IPS DF 19.7 (cell line): ENCODE measurements at regions not wholly inside any gene's neighbourhood (a gene's known extent, or its start where the extent isn't known, plus 50 kb on each side); places are given as distances from the start of the nearest gene placed in this dataset.

Experiments used
- DNase-seq: peaks from one replicate; pipeline ENCODE4 v3.0.0-alpha.2; 2013; ENCODE audit warnings: low read depth, low spot score

DNA sequence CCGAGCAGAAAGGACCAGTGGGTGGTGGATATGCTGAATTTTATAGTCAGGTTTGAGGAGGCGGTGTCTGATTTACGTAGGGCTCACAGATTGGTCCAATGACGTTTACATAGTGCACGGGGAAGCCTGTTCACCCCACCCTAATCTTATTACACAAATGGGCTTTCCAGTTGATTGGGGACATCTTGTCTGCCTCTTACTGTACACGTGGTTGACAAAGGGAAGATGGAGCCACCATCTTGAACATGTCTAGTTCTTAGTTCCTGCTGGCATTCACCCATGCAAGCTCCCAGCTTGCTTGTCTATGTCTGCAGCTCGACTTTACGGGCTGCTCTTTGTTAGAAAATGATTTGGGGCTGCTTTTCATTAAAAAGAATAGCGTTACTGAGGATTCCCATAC, 332.0 kb upstream of the SLCO3A1 start:
- DNase-seq: no peak

DNA sequence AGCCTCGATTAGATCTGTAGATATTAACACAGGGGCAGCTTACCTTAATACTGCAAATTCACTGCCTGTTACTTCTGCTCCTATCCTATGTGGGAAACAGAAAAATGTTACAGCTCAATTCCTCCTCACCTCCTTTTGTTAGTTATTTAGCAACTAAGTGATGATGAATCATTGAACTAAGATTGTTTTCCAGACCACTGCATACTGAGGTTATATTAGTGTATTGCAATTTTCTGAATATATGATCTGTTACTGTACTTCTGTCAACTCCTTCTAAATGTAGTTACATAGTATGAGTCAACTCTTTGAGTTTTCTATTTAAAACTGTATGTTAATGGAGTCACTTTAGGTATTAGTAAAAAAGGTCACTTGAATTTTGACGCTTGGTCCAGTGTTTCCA, 331.5 kb upstream of the SLCO3A1 start:
- no peak for DNase-seq

DNA sequence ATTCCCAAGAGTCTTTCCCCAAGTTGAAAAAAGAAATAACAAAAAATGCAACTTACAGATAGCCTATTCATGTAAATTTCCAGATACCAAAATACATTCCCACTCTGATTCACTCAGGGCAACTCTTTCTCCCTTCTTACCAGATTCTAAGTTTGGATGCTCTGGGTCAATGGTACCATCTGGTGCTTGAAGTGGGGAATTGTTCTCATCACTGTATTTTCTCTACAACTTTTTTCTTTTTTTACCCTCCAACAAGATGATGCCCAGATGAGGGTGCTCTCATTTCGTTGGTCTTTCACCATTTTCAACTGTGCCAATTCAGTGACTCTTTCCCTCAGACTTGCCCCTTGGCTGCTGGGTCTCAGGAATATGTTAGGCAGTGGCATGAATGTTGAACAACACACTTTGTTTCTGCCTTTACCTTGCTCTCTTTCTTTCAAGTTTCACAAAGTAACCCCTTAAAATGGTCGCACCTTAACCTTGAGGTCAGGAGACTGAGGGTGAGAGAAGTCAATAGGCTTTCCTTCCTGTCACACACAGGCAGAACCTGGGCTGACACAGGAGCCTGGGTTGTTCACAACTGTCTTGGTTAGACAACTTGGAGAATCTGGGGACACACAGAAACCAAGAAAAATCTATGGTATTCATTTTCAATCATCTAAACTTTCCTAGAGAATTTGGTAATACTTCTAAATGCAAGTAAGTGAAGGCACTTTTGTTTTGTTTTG, 330.7 kb upstream of the SLCO3A1 start:
- no peak for DNase-seq

DNA sequence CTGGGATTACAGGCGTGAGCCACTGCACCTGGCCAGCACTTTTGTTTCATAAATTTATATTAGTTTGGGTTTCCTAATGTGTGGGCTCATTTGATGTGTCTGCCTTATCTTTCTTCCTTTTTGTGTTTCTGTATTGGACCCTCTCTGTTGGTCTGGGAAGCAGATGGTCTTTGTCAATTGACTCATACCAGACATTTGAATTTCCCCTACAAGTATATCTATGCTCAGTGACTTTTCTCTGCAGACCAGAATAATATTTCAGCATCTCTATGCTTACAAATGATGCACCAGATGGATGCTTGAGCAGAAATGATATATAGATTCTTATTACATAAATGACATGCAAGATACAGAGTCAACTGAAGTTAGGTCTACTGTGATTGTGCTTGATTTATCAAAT, 329.9 kb upstream of the SLCO3A1 start:
- DNase-seq: no peak

DNA sequence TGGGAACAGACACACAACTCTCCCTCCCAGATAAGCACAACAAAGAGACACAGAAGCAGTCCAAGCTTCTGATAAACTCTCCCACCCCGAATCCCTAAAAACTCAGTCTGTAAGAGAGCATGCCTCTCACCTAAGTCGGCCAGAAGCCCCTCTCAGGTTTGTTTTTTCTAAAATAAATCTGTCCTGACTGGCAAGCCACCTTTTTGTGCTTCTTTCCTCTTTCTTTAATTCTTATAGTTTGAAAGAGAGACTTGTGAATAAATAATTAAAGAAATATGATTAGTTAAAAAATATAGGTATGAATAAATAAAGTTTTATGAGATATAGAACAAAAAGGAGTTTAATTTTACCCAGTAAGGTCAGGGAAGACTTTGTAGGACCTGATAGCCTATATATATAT, 329.0 kb upstream of the SLCO3A1 start:
- DNase-seq: no peak

DNA sequence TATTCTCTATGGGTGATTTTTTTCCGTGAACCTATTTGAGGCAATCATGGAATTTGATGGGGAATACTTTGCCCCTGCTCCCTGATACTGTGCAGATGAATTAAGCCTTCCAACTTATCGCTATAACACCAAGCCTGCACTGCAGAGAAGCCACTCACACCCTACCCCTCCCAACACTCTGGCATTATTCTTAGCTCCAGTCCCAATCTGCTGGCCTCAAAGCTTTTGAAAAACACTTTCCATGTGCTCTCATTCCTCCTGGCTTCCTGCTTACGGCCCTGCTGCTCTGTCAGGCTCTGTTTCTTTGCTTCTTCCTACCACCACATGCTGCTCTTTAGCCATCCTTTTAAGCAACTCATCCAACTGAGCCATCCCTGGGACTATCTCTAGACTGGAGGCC, 327.8 kb upstream of the SLCO3A1 start:
- DNase-seq: no peak

GRCh38 chr15:91526424-91526823, 327.1 kb upstream of the SLCO3A1 start:
- no peak for DNase-seq

- DNase-seq: no peak
Observed at GRCh38 chr15:91528801-91529200, 324.7 kb upstream of the SLCO3A1 start.

GRCh38 chr15:91529534-91529933, 324.0 kb upstream of the SLCO3A1 start:
- DNase-seq: no peak

DNA sequence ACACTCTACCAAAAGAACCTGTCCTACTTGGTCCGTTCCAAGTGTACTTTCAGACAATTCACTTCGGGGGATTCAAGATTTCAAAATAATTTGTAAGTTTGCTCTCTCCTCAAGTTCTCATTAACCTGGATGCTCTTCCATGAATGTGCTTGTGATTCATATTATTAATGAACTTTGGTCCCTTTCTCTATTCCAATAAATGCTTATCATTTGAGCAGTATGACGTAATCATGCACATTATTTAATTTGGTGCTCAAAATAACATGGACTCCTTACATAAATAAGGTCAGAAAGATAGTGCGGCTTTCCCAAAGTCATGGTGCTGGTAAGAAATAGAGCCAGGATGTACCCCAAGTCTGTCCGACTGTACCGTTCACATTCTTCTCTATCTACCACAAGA, 323.2 kb upstream of the SLCO3A1 start:
- DNase-seq: no peak

DNA sequence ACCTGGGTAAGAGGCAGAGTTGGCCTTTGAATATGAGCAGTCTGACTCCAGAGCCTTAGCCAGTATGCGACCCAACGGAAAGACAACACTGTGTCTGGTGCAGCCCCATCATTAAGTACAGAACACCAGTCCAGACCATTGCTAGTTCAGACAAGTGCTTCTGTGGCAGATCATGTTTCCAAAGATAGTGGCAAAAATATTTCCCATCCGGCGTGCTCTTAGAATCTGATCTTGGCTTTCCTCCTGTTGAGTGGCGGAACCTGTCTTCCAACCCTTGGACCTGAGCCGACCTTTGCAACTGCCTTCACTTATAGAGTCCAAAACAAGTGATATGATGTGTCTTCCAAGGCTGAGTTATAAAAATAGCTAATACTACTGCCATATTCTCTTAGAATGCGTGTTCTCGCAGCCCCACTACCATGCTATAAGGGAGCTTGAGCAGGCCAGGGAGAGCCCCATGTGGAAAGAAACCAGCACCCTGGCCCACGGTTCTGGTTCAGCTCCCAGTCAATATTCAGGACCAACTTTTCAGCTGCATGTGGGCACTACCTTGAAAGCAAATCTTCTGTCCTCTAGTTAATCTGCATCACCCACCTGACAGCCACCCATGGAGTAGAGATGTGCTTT, 322.4 kb upstream of the SLCO3A1 start:
- no peak for DNase-seq

DNA sequence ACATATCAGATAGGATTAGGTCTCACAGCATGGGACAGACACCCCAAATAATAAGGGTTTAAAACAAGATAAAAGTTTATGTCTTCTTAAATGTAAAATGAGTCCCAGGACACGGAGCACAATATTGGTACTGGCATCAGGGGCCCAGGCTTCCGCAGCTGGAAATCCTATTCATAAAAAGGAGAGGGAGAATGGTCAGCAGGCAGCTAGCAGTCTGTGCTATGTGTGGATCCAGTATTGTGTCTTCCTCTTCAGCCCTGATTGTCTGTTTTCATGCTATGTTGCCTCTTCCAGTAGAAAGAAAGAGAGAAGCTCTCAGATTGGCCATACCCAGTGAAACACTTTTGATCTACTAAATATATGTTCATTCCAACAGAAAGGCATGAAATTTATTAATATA, 319.3 kb upstream of the SLCO3A1 start:
- DNase-seq: no peak

DNA sequence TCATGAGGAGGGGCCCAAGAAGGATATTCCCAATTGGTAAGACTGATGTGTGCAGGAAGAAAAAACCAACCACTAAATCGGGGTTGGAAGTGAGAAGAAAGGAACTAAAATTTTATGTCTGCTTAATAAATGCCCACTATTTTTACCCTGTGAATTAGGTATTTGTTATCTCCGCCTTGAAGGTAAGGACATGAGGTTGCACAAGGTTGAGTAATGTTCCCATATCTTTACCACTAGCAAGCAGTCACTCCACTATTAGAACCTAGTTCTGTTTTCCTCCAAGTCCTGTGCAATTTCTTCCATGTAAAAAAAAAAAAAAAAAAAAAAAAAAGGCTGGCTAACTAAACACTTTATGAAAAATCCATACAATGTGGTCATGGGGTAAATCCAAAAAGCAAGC, 318.5 kb upstream of the SLCO3A1 start:
- no peak for DNase-seq

GRCh38 chr15:91535856-91536500, 317.5 kb upstream of the SLCO3A1 start:
- no peak for DNase-seq

DNA sequence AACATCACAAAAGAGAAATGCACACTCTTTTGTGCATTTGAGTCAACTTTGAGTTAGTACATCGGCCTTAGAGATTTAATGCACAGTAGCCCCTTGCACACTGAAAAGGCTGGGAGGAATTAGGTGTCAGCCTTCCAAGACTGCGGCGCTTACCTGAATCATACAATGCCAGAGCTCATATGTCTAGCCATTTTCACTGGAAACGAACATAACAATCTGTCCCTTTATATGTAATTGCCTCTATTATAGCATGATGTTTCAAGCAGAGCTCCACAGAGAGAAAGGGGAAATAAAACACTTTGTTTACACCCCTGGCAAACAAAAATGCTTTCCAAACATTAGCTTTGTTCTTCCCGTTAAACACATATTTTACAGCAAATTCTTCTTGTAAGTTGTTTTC, 315.7 kb upstream of the SLCO3A1 start:
- DNase-seq: no peak

DNA sequence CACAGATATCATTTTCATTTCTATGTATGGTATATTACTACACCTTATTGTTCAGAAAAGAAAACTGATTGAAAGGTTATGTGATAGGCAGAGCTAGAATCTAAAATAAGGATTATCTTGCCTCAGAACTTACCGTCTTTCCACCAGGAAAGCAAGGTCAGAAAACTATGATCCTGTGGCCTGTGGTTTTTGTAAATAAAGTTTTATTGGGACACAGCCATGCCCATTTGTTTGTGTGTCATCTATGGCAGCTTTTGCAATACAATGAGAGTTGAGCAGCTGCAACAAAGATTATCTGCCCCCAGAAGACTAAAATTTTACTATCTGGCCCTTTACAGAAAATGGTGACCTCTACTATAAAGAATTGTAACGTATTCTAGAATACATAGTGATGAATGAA, 314.7 kb upstream of the SLCO3A1 start:
- no peak for DNase-seq

DNA sequence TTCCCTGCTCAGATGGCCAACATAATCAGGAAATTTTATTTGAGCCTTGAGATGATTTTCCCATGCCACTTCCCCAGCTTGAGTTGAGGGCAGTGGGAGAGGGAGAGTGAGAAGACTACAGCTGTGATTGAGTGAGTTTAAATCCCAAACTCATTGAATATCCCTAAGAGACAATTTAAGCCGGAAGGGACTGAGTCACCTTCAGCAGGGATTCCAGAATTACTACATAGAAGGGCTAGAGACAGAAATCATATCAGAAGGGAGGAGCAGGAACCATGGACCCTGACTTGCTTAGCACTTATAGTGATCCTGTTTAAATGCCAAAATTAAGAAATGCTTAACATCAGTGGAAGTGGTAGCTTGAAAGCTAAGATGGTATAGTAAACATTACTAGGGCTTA, 312.2 kb upstream of the SLCO3A1 start:
- no peak for DNase-seq

- no peak for DNase-seq
Observed at GRCh38 chr15:91542226-91542625, 311.3 kb upstream of the SLCO3A1 start.

GRCh38 chr15:91547356-91547755, 306.2 kb upstream of the SLCO3A1 start:
- DNase-seq: no peak

DNA sequence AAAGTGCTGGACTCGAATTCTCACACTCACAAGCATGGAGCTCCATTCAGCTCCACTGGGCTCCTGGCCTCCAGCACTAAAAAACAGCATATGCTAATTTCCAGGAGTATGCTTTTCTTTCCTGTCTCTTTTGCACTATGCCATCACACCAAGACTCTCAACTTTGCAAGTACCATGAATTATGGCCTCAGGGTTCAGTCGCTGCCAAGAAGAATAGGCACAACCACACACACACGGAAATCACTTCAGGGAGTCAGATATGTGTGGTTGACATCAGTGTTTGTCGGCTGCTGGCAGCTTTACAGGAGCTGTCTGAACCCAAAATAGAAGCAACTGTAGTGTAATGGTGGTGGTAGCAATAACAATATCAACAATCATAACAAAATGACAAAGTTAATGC, 305.0 kb upstream of the SLCO3A1 start:
- DNase-seq: no peak

- no peak for DNase-seq
Observed at GRCh38 chr15:91549581-91549980, 303.9 kb upstream of the SLCO3A1 start.

DNA sequence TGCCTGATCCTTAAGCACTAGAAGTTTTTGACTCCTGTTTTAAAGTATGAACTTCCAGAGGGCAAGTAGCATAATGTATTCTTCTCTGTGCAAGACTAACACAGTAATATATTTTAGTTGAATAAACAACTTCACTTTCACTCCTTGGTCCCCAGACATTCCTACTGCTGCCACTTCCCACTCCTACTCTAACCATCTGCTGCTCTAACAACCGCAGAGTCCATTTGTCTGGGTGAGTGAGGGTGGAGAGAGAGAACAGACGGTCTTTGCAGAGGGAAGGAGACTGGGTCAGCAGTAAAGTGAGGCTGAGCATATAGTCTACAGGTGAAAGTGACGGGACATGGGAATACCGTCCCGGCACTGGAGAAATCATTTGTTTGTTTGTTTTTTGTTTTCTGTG, 301.0 kb upstream of the SLCO3A1 start:
- DNase-seq: no peak

DNA sequence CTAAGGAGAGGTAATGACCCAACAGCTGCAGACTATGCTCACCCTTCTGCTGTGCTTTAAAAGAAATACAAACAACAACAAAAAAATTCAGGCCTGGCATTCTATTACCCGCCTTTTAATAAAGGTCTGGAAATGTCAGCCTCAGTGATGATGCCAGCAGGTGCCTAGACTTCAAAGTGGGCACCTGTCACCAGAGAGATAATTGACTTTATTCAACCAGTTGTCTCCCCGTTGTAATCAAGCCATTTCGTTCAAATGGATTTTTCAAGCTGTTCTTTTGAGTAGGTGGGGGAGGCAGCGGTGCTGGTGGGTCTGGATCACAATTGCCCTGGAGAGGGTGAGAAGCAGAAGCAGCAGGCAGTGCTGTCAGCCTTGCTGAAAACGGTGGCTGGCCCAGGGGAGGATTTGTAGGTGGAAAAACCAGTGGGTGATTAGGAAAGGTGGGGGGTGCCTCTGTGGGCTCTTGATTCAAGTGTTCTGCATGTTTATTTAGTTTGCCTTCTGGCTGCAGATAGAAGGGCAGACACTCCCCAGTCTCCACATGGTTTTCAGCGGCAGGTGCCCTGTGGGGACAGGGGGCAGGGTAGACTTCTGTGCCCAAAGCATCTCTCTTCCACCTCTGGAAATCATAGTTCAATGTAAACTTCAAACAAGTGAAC, 300.2 kb upstream of the SLCO3A1 start:
- DNase-seq: no peak
